Mucosa of descending colon (tissue), 3 donors: ENCODE measurements at regions not wholly inside any gene's neighbourhood (a gene's known extent, or its start where the extent isn't known, plus 50 kb on each side); places are given as distances from the start of the nearest gene placed in this dataset.

Experiments
- ATAC-seq: fragments of 200-7000 bp; cut with Tn5 transposase; one replicate; pipeline ENCODE4 v1.9.1; 2020; ENCODE audit warnings: mild to moderate bottlenecking, moderate library complexity
- DNase-seq, 3 donors: peaks; one replicate each; pipeline ENCODE4 v3.0.0-alpha.2; 2020
- H3K36me3 ChIP-seq: fragments of 200-600 bp; one replicate; pipeline ENCODE4 v1.8.0; 2021; ENCODE audit warnings: low read depth, mild to moderate bottlenecking
- H3K4me1 ChIP-seq: fragments of 200-600 bp; one replicate; pipeline ENCODE4 v1.8.0; 2021; ENCODE audit warnings: low read depth, mild to moderate bottlenecking
- H3K4me3 ChIP-seq: fragments of 200-600 bp; one replicate; pipeline ENCODE4 v1.8.0; 2021; ENCODE audit warnings: mild to moderate bottlenecking
- H3K9me3 ChIP-seq: fragments of 200-600 bp; one replicate; pipeline ENCODE4 v1.8.0; 2021; ENCODE audit warnings: mild to moderate bottlenecking
- CTCF ChIP-seq: fragments of 200-600 bp; IDR thresholded peaks from one replicate; pipeline ENCODE4 v1.8.0; 2022; ENCODE audit warnings: antibody characterized with exemption, mild to moderate bottlenecking
- intact Hi-C, 2 donors: fragments of 100-400 bp; cut with DNase I in 1 of 2; cut with micrococcal nuclease in 1 of 2; formaldehyde crosslinking; loops; one replicate each; pipeline versions ENCODE4 v1.11.0 to v1.11.1; 2022; cut with DNase I, micrococcal nuclease
- donor health status: DM: no; HTN: no; CAD: no; lungs with moderate emphysema.
- donor health status: DM: no; HTN: no; CAD: no.
- donor health status: DM: no; HTN: yes; CAD: no.

DNA sequence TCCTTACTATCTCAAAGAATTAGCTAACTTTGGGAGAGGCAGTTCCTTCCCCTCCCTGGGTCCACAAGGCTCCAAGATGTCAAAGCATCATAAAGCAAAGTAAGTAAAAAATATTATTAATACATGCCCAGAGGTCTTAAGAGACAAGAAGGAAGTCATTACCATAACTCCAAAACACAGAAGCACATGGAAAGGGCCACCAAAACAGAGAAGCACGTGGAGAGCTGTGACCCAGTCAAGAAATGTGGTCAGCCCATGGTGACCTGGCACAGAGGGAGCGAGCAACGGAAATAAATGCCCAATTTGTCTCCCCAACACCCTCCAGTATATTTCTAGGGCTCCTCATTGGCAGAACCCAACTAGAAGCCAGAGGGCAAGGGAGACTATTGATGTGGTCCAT lies 277.5 kb upstream of the API5 start:
- intact Hi-C loops: no loop called here
- DNase-seq: no peak
- H3K36me3 ChIP-seq: no peaks in the 10 kb centered on the region

DNA sequence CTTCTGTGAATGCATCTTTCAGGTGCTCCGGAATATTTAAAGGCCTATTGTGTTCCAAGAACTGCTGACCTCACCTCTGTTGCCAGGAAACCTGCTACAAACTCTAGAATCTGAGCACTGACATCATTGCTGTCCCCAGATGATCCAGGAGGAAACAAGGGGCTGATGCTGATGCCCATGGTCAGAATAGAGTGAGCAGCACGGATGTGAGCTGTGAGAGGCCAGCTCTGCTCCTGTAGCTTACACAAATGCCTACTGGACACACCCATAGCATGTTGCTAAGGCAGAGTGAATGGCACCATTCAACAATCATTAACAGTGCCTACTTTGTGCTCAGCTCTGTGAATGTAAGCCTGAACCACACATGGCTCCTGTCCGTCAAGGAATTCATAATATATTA lies 276.7 kb upstream of the API5 start:
- peak; percentile 84 for ATAC-seq
- TF ChIP-seq CTCF: no peak
- peak in 1 of 3 donors; percentile 13 for DNase-seq
- no peak overlapping the region for H3K4me3 ChIP-seq
- intact Hi-C loops: no loop called here
- H3K4me1 ChIP-seq: no peaks in the 10 kb centered on the region
- H3K9me3 ChIP-seq: no peaks in the 10 kb centered on the region
- no peaks in the 10 kb centered on the region for H3K36me3 ChIP-seq

More for the DNA sequence above, 277.5 kb upstream of the API5 start:
- H3K4me1 ChIP-seq: no peaks in the 10 kb centered on the region
- TF ChIP-seq CTCF: no peak
- no peak for ATAC-seq
- H3K9me3 ChIP-seq: no peaks in the 10 kb centered on the region
- no peak overlapping the region for H3K4me3 ChIP-seq

GRCh38 chr11:43053638-43054412 lies 258.0 kb upstream of the API5 start:
- no peaks in the 10 kb centered on the region for H3K9me3 ChIP-seq
- TF ChIP-seq CTCF: no peak
- intact Hi-C loops: no loop called here
- DNase-seq (no peak), ATAC-seq (no peak)
- no peaks in the 10 kb centered on the region for H3K4me1 ChIP-seq
- no peaks in the 10 kb centered on the region for H3K36me3 ChIP-seq
- no peak overlapping the region for H3K4me3 ChIP-seq

GRCh38 chr11:43067681-43068080 lies 244.1 kb upstream of the API5 start:
- no peak overlapping the region for H3K4me3 ChIP-seq
- H3K36me3 ChIP-seq: no peaks in the 10 kb centered on the region
- no peak for TF ChIP-seq CTCF
- no peaks in the 10 kb centered on the region for H3K9me3 ChIP-seq
- ATAC-seq (no peak), DNase-seq (no peak)
- intact Hi-C loops: no loop called here
- H3K4me1 ChIP-seq: no peaks in the 10 kb centered on the region

- no peaks in the 10 kb centered on the region for H3K36me3 ChIP-seq
- DNase-seq: peak in 1 of 3 donors; percentile 28
Measured at GRCh38 chr11:43071338-43071737, 240.5 kb upstream of the API5 start.

More at GRCh38 chr11:43071338-43071737, 240.5 kb upstream of the API5 start:
- no peak overlapping the region for H3K4me3 ChIP-seq
- no peaks in the 10 kb centered on the region for H3K9me3 ChIP-seq
- no peak for ATAC-seq
- H3K4me1 ChIP-seq: no peaks in the 10 kb centered on the region
- intact Hi-C loops: no loop called here
- no peak for TF ChIP-seq CTCF
